IPS-18a (cell line): ENCODE measurements at regions not wholly inside any gene's neighbourhood (a gene's known extent, or its start where the extent isn't known, plus 50 kb on each side); places are given as distances from the start of the nearest gene placed in this dataset.

Source experiments
- H3K27ac ChIP-seq: one replicate; pipeline ENCODE4 v1.5.1; 2013; ENCODE audit warnings: low read length
- H3K27me3 ChIP-seq: one replicate; pipeline ENCODE4 v1.6.1; 2013; ENCODE audit warnings: mild to moderate bottlenecking, low read length; ENCODE audit not compliant: control insufficient read depth, insufficient read depth
- H3K36me3 ChIP-seq: one replicate; pipeline ENCODE4 v1.6.1; 2013; ENCODE audit warnings: low read depth, low read length; ENCODE audit not compliant: control insufficient read depth
- H3K4me1 ChIP-seq: one replicate; pipeline ENCODE4 v1.6.1; 2013; ENCODE audit warnings: low read depth, low read length; ENCODE audit not compliant: control insufficient read depth
- H3K4me3 ChIP-seq: one replicate; pipeline ENCODE4 v1.5.1; 2013; ENCODE audit warnings: low read length
- H3K9ac ChIP-seq: one replicate; pipeline ENCODE4 v1.6.1; 2013; ENCODE audit warnings: mild to moderate bottlenecking, low read length, moderate library complexity
- H3K9me3 ChIP-seq: one replicate; pipeline ENCODE4 v1.6.1; 2013; ENCODE audit warnings: low read depth, low read length; ENCODE audit not compliant: control insufficient read depth

DNA sequence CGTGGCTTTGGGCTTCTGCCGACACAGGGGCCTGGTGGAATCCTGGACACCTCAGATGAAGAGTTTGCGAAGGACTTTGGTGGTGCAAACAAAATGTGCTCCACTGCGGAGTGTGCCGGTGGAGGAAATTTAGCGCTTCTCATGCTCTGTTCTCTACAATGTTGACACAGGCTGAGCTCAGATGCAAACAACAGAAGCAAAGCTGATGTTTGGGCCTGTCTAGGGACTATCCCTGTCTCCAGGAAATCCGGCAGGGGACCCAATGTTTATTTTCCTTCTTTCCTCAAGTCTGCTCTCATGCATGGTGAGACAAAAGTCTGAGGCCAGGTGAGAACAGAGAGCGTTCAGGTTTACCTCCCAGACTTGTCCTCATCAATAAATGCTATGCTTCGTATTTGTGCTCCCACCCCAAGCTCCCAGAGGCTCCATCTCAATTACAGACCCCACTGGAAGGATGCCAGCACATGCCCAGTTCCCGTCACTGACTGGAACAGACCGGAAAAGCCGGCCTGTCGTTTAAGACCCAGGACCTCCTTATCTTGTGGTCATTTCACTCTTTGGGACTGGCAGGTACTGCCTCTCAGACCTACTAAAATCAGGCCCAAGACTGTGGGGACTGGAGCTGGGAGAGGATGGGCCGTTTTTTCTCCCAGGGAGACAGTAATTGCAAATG is 105.7 kb upstream of the B3GAT1 start:
- no peaks in the 10 kb centered on the region for H3K36me3 ChIP-seq
- peaks cover 8% of the 10 kb centered on the region for H3K4me1 ChIP-seq
- H3K9me3 ChIP-seq, result no peaks in the 10 kb centered on the region
- H3K4me3 ChIP-seq, result no peak overlapping the region
- no peaks in the 10 kb centered on the region for H3K27me3 ChIP-seq
- no peak overlapping the region for H3K9ac ChIP-seq
- H3K27ac ChIP-seq, result no peak overlapping the region

DNA sequence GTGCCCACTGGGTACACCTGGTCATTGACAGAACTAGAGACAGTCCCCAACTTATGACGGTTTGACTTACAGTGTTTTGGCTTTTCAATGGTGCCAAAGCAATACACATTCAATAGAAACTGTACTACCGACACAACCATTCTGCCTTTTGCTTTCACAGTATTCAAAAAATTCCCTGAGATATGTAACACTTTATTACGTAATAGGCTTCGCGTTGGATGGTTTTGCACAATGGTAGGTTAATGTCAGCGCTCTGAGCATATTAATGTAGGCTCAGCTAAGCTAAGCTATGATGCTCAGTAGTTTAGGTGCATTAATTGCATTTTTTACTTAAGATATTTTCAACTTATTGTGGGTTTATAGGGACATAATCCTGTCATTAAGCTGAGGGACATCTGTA is 105.1 kb upstream of the B3GAT1 start:
- H3K9ac ChIP-seq, result no peak overlapping the region
- H3K9me3 ChIP-seq, result no peaks in the 10 kb centered on the region
- no peak overlapping the region for H3K4me3 ChIP-seq
- no peak overlapping the region for H3K27ac ChIP-seq
- peaks cover 8% of the 10 kb centered on the region for H3K4me1 ChIP-seq
- no peaks in the 10 kb centered on the region for H3K27me3 ChIP-seq
- H3K36me3 ChIP-seq, result no peaks in the 10 kb centered on the region

DNA sequence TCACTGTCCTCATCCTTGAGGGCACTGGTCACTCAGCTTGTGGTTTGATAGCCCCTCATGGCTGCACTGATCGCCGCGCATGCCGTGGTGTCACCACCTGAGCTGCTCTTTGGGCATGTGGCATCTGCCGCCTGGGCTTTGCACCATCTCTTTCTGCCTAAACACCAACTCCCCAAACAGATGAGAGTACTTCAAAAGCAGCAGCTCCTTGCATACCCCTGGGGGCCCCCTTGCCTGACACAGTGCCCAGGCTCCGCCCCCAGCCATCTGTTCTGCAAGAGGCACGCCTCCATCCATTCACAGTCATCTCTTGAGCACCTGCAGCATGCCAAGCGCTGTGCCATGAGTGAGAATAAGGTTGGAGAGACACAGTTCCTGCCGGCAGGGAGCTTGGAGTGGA is 104.5 kb upstream of the B3GAT1 start:
- no peak overlapping the region for H3K4me3 ChIP-seq
- H3K27ac ChIP-seq, result no peak overlapping the region
- H3K36me3 ChIP-seq, result no peaks in the 10 kb centered on the region
- H3K4me1 ChIP-seq, result peaks cover 8% of the 10 kb centered on the region
- no peaks in the 10 kb centered on the region for H3K27me3 ChIP-seq
- H3K9me3 ChIP-seq, result no peaks in the 10 kb centered on the region
- H3K9ac ChIP-seq, result no peak overlapping the region

DNA sequence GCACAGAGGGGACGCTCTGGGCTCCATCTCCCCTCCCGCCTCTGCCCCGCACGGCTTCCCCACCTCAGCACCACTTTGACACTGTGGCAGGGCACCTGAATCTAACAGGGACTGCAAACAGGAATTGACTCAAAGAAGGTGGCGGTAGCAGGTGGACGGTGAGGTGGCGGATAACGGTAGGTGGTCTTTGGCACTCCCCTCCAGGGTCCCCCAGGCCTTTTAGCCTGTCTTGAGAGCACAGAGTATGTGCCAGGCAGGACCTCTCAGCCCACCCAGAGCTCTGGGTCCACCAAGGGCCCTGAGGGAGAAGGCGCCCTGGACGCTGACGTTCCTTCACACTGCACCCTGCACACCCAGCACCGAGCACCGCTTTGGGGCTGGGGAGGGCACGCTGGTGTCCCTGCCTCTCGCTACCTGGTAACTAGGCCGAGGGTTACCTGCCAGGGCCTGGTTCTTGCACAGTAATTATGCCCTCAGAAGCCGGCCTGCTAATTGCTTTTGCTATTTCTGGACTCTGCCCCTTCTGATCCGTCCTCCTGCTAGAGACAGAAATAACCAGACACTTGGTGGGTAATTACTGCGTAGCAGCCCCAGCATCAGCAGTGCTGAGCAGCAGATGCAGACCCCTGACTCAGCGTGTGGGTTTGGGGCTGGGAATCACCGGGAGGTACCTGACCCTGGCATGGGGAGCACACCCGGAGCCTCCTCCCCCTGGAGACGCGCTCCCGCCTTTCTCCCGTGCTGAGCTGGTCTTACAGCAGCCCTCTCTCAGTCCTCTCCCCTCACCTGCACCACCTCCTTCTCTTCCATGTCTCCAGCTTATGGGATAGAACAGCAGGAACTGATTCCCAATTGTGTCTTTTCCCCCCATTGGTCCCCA is 103.3 kb upstream of the B3GAT1 start:
- H3K4me3 ChIP-seq, result no peak overlapping the region
- H3K27me3 ChIP-seq, result no peaks in the 10 kb centered on the region
- no peak overlapping the region for H3K9ac ChIP-seq
- H3K4me1 ChIP-seq, result peaks cover 8% of the 10 kb centered on the region
- no peak overlapping the region for H3K27ac ChIP-seq
- no peaks in the 10 kb centered on the region for H3K9me3 ChIP-seq
- no peaks in the 10 kb centered on the region for H3K36me3 ChIP-seq

DNA sequence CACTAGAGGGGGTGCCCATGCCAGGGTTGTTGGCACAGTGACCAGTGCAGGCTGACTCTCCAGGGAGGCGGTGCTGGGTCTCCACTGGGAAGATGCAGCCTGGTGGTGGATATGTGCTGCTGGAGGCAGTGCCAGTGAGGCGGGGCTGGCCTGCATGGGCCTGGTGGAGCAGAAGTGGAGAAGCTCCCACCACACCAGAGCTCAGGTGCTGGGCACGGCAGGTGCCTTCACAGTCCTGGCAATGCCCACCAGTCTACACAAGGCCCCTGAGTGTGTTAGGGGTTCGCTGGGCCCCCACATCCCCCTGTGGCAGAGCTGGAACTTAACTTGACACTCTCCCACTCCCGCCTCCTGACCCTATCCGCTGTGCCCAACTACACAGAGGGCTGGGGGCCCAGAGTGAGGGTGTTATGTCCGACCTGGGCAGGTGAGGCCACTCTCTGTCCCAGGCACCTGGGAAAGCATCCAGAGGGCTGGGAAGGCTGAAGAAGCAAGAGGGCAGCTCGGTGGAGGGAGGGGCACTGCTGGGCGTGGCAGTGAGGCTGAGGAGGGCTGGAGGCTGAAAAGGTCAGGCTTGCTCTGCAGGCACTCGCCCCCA is 102.4 kb upstream of the B3GAT1 start:
- Histone ChIP-seq H3K4me3 (no peak overlapping the region), H3K36me3 (no peaks in the 10 kb centered on the region), H3K9me3 (no peaks in the 10 kb centered on the region), H3K27me3 (no peaks in the 10 kb centered on the region), H3K27ac (no peak overlapping the region), H3K4me1 (peaks cover 3% of the 10 kb centered on the region), H3K9ac (no peak overlapping the region)

DNA sequence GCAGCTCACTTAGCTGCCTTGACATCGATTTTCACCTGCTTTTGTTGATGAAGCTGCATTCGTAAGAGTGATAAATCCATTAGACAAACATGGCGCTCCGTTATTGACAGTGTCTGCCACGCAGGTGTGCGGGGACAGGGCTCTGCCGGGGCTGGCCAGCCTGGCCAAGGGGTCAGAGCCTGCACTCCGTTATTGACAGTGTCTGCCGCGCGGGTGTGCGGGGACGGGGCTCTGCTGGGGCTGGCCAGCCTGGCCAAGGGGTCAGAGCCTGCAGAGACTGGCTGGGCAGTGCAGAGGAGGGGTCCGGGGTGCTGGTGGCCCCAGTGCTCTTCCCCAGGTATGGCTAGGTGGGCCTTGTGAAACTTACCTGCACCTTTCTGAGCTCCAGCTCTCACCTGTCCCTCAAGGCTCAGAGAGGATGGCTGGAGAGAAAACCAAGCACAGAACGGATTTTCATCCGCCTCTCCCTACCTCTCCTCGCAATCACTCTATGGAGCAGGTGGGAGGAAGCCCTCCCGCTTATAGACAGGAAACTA is 101.6 kb upstream of the B3GAT1 start:
- H3K9me3 ChIP-seq, result no peaks in the 10 kb centered on the region
- H3K4me1 ChIP-seq, result peaks cover 3% of the 10 kb centered on the region
- H3K27me3 ChIP-seq, result no peaks in the 10 kb centered on the region
- H3K27ac ChIP-seq, result no peak overlapping the region
- H3K9ac ChIP-seq, result no peak overlapping the region
- H3K4me3 ChIP-seq, result no peak overlapping the region
- no peaks in the 10 kb centered on the region for H3K36me3 ChIP-seq

DNA sequence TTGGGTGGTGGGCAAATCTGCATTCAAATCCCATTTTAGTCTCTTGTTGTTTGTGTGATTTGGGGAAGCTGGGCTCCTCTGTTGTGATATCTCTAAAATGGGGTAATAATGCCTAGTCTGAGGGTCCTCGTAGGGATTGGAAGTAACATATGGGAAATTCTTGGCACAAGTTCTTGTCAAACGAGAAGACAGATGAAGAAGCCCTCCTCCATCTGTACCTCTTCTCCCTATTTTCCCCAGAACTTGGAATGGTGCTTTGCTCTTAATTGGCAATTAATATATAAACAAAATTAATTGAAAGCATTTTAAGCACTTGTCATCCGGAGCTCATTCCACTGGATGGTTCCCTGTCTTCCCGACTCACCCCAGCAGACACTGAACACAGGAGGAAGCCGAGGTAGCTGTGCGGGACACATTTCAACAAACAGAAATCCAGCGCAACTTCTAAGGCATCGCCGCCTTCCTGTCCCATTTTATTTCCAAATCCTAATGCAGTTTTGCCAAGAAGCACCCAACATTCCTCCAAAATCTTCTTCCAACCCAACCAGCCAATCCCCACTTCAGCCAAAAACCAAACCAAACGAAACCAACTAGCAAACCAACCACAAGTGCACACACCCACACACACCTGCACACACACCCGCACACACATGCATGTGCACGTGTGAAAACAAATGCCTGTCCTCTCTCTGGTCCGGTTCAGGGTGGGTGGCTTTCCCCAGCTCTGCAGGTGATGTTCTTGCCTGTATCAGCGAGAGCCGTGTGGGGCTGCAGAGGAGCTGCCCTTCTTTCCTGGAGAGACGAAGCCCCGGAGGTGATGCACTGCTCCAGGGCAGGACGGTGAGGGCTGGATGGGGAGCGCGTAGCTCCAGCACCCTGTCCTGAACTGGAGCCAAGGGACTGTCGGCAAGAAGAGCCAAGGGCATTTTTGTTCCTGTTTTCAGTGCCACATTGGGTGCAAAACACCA is 100.8 kb upstream of the B3GAT1 start:
- no peaks in the 10 kb centered on the region for H3K27me3 ChIP-seq

DNA sequence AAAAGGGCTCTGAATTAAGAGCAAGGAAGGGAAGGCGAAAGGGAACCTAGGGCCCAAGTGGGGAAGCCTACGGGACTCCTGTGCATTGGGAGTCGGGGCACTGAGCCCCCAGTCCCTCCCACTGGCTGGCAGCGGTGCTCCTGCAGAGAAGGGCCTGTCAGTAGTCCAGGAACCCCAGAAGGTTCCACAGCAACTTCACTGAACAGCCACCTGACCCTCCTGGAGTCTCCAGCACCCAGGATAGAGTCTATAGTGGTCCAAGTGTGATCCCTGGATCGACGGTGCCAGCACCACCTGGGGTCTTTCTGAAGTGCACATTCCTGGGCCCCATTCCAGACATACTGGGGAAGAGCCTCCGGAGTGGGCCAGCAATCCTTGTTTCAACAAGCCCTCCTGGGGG is 100.0 kb upstream of the B3GAT1 start:
- Histone ChIP-seq H3K27ac (no peak overlapping the region), H3K4me3 (no peak overlapping the region), H3K27me3 (no peaks in the 10 kb centered on the region), H3K9ac (no peak overlapping the region), H3K36me3 (no peaks in the 10 kb centered on the region), H3K4me1 (peaks cover 3% of the 10 kb centered on the region), H3K9me3 (no peaks in the 10 kb centered on the region)

More for the DNA sequence above, 100.8 kb upstream of the B3GAT1 start:
- no peak overlapping the region for H3K9ac ChIP-seq
- H3K4me3 ChIP-seq, result no peak overlapping the region
- no peaks in the 10 kb centered on the region for H3K9me3 ChIP-seq
- no peaks in the 10 kb centered on the region for H3K36me3 ChIP-seq
- H3K4me1 ChIP-seq, result peaks cover 3% of the 10 kb centered on the region
- no peak overlapping the region for H3K27ac ChIP-seq

DNA sequence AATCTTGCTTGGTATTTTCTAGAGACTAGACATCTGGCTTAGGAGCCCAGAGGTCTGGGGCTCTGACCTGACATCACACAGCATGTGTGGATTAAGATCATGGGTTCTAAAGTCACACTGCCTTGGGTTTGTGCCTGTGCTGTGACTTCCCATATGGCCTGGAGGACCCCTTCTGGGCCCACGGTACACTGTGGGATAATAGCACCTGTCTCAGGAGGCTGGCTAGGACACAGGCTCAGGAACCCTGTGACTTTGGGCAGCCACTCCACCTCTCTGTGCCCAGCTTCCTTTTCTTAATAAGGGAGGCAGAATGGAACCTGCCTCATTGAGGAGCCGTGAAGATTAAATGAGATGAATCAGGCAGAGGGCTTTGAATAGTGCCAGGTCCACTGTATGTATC is 99.2 kb upstream of the B3GAT1 start:
- Histone ChIP-seq H3K27ac (no peak overlapping the region), H3K27me3 (no peaks in the 10 kb centered on the region), H3K4me1 (no peaks in the 10 kb centered on the region), H3K4me3 (no peak overlapping the region), H3K9ac (no peak overlapping the region), H3K9me3 (no peaks in the 10 kb centered on the region), H3K36me3 (no peaks in the 10 kb centered on the region)

DNA sequence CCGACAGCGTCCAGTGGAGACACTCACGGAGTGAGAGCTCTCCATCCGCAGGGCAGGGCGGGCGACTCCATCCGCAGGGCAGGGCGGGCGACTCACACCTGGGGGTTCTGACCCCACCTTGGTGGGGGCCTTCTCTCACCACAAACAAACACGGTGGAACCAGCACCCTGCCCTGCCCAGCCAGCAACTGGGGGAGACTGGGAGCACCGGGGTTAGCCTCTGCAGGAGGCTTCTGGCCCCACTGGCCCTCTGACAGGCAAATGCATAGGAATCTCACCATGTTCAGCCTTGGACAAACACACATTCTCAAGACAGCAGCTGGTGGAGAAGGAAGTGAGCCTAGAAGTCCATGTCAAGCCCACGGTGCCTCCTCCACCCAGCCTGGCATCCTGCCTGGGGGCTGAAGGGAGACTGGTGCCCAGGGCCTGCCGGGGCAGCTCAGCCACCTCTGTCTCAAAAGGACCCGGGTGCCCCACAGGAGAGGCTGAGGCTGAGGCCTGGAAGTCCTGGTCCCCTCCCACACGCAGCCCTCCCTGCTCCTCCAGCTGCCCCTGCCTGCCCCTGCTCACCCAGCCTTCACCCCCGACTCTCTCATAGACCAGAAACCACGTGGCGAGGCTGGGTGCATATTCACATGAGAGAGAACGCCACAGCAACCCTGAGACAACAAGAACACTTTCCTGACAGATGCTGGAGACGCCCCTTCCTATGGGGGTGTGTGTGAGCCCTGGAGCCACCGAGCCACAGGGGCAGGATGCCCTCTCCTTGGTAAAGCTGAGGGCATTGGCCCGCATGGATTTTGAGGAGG is 98.4 kb upstream of the B3GAT1 start:
- H3K27ac ChIP-seq, result no peak overlapping the region
- no peak overlapping the region for H3K9ac ChIP-seq
- H3K9me3 ChIP-seq, result no peaks in the 10 kb centered on the region

More for the DNA sequence above, 98.4 kb upstream of the B3GAT1 start:
- no peaks in the 10 kb centered on the region for H3K36me3 ChIP-seq
- no peaks in the 10 kb centered on the region for H3K4me1 ChIP-seq
- no peak overlapping the region for H3K4me3 ChIP-seq
- no peaks in the 10 kb centered on the region for H3K27me3 ChIP-seq
